Raji (cell line): ENCODE measurements at regions not wholly inside any gene's neighbourhood (a gene's known extent, or its start where the extent isn't known, plus 50 kb on each side); places are given as distances from the start of the nearest gene placed in this dataset.

Source experiments
- POLR2A ChIP-seq: IDR thresholded peaks from 2 replicates; pipeline ENCODE4 v1.6.1; 2011; ENCODE audit warnings: low read depth, low read length, control low read depth; ENCODE audit not compliant: insufficient read depth

- no peak for TF ChIP-seq POLR2A
Observed at GRCh38 chr1:55712148-55712547, 497.0 kb upstream of the USP24 start.

- no peak for TF ChIP-seq POLR2A
Observed at GRCh38 chr1:55708781-55709180, 493.6 kb upstream of the USP24 start.

GRCh38 chr1:55707846-55708245, 492.7 kb upstream of the USP24 start:
- no peak for TF ChIP-seq POLR2A

- no peak for TF ChIP-seq POLR2A
Observed at GRCh38 chr1:55707196-55707595, 492.0 kb upstream of the USP24 start.

- TF ChIP-seq POLR2A, result no peak
Observed at GRCh38 chr1:55706397-55706796, 491.2 kb upstream of the USP24 start.

GRCh38 chr1:55703726-55704363, 488.7 kb upstream of the USP24 start:
- no peak for TF ChIP-seq POLR2A

GRCh38 chr1:55702064-55702463, 486.9 kb upstream of the USP24 start:
- TF ChIP-seq POLR2A, result no peak

- TF ChIP-seq POLR2A, result no peak
Observed at GRCh38 chr1:55700359-55701130, 485.4 kb upstream of the USP24 start.

- TF ChIP-seq POLR2A, result no peak
Observed at GRCh38 chr1:55699228-55699627, 484.1 kb upstream of the USP24 start.

- no peak for TF ChIP-seq POLR2A
Observed at GRCh38 chr1:55697997-55698535, 482.9 kb upstream of the USP24 start.

- no peak for TF ChIP-seq POLR2A
Observed at GRCh38 chr1:55696891-55697290, 481.7 kb upstream of the USP24 start.

GRCh38 chr1:55696181-55696754, 481.1 kb upstream of the USP24 start:
- no peak for TF ChIP-seq POLR2A

GRCh38 chr1:55695552-55695951, 480.4 kb upstream of the USP24 start:
- TF ChIP-seq POLR2A, result no peak

GRCh38 chr1:55695151-55695550, 480.0 kb upstream of the USP24 start:
- TF ChIP-seq POLR2A, result no peak

GRCh38 chr1:55694310-55694801, 479.2 kb upstream of the USP24 start:
- TF ChIP-seq POLR2A, result no peak

- no peak for TF ChIP-seq POLR2A
Observed at GRCh38 chr1:55692726-55693125, 477.6 kb upstream of the USP24 start.
